ENCODE measurements at regions not wholly inside any gene's neighbourhood (a gene's known extent, or its start where the extent isn't known, plus 50 kb on each side); places are given as distances from the start of the nearest gene placed in this dataset.

DNA sequence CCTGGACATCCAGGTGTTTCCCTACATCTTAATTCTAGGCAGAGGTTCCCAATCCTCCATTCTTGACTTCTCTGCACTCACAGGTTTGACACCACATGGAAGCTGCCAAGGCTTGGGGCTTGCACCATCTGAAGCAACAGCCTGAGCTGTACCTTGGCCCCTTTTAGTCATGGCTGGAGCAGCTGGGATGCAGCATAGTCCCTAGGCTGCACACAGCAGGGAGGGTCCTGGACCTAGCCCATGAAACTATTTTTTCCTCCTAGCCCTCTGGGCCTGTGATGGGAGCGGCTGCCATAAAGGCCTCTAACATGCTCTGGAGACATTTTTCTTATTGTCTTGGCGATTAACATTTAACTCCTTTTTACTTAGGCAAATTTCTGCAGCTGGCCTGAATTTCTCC lies 417.2 kb upstream of the FLRT2 start:
- H3K9me3 Mint-ChIP-seq (ENCODE audit: unreplicated experiment): peaks cover 10% of the 10 kb centered on the region
- Histone ChIP-seq H3K4me1 (no peaks in the 10 kb centered on the region), H3K27me3 (replicated peaks; ENCODE audit: control insufficient read depth, insufficient read depth, low read length) (no peaks in the 10 kb centered on the region), H3K4me3 (ENCODE audit: low read depth, low read length) (no peak overlapping the region), H3K36me3 (ENCODE audit: control insufficient read depth, insufficient read depth, low read length) (no peaks in the 10 kb centered on the region), H3K9me3 (0 out of 2 replicates have a peak, but pooled peaks cover 3% of the 10 kb centered on the region)
- CTCF ChIA-PET: no interaction called here
- H3K27me3 Mint-ChIP-seq (ENCODE audit: insufficient read depth, unreplicated experiment): no peaks in the 10 kb centered on the region
- no peaks in the 10 kb centered on the region for H3K4me1 Mint-ChIP-seq (ENCODE audit: low read depth, unreplicated experiment)
- POLR2A ChIA-PET: no interaction called here
- H3K4me3 Mint-ChIP-seq (ENCODE audit: unreplicated experiment): no peak overlapping the region
- no TSS peak for BruUV-seq (replicated peaks)
- no peak overlapping the region for H3K27ac Mint-ChIP-seq (ENCODE audit: unreplicated experiment)
- intact Hi-C loops (cut with micrococcal nuclease; ENCODE audit: unreplicated experiment): no loop called here
- peaks cover 7% of the 10 kb centered on the region for H3K36me3 Mint-ChIP-seq (ENCODE audit: insufficient read depth, unreplicated experiment)
- TF ChIP-seq, protein P1, sequence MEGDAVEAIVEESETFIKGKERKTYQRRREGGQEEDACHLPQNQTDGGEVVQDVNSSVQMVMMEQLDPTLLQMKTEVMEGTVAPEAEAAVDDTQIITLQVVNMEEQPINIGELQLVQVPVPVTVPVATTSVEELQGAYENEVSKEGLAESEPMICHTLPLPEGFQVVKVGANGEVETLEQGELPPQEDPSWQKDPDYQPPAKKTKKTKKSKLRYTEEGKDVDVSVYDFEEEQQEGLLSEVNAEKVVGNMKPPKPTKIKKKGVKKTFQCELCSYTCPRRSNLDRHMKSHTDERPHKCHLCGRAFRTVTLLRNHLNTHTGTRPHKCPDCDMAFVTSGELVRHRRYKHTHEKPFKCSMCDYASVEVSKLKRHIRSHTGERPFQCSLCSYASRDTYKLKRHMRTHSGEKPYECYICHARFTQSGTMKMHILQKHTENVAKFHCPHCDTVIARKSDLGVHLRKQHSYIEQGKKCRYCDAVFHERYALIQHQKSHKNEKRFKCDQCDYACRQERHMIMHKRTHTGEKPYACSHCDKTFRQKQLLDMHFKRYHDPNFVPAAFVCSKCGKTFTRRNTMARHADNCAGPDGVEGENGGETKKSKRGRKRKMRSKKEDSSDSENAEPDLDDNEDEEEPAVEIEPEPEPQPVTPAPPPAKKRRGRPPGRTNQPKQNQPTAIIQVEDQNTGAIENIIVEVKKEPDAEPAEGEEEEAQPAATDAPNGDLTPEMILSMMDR (IDR thresholded peaks at IDR 0.05; ENCODE audit: insufficient read depth in 1 of 2, low read depth in 1 of 2, low read length in 1 of 2, severe bottlenecking in 1 of 2, unreplicated experiment in 1 of 2): no peak
- DNase-seq: no peak

DNA sequence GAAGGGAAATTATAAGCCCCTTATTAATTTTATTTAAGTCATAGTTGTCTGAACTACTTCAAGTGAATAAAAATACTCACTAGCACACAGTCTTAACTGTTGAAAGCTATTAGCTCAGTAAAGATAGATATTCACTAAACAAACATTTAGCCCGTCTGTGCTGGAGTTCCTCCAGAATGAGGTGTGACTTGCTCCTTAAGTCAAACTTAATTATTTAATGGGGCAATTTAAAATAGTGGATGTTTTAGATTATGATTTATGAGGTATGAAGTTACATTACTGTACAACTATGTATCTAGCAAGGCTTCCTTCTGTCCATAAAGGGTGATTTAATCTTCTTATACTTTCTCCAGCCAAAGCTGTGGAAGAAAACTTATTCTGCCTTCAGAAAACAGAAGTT lies 414.0 kb upstream of the FLRT2 start:
- Histone ChIP-seq H3K9me3 (0 out of 2 replicates have a peak, but pooled peaks cover 3% of the 10 kb centered on the region), H3K4me3 (ENCODE audit: low read depth, low read length) (no peak overlapping the region), H3K36me3 (ENCODE audit: control insufficient read depth, insufficient read depth, low read length) (no peaks in the 10 kb centered on the region), H3K4me1 (no peaks in the 10 kb centered on the region), H3K27me3 (replicated peaks; ENCODE audit: control insufficient read depth, insufficient read depth, low read length) (no peaks in the 10 kb centered on the region)
- TF ChIP-seq, protein P1 (IDR thresholded peaks at IDR 0.05; ENCODE audit: insufficient read depth in 1 of 2, low read depth in 1 of 2, low read length in 1 of 2, severe bottlenecking in 1 of 2, unreplicated experiment in 1 of 2): no peak
- CTCF ChIA-PET: no interaction called here
- Mint-ChIP-seq H3K27ac (ENCODE audit: unreplicated experiment) (no peak overlapping the region), H3K27me3 (ENCODE audit: insufficient read depth, unreplicated experiment) (no peaks in the 10 kb centered on the region), H3K9me3 (ENCODE audit: unreplicated experiment) (peaks cover 10% of the 10 kb centered on the region), H3K36me3 (ENCODE audit: insufficient read depth, unreplicated experiment) (peaks cover 7% of the 10 kb centered on the region), H3K4me3 (ENCODE audit: unreplicated experiment) (no peak overlapping the region), H3K4me1 (ENCODE audit: low read depth, unreplicated experiment) (peaks cover 7% of the 10 kb centered on the region)
- POLR2A ChIA-PET: no interaction called here
- intact Hi-C loops (cut with micrococcal nuclease; ENCODE audit: unreplicated experiment): no loop called here
- no TSS peak for BruUV-seq (replicated peaks)
- DNase-seq: no peak

DNA sequence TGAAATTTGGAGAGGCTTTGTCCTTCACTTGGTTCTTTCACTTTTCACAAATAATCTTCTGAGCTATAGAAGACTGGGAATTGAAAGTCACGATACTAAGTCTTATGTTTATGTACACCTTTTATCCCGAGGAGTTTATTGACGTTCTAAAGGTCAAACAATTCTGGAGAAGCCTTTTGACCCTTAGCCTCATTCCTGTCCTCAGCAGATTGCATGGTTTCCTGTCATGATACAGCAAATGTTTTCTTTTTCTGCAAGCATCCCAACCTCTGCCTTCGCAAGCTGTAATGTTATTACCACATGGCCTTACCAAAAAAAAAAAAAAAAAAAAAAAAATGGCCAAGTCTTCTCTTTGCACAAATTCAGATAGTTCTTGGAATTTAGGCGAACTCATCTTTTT lies 411.7 kb upstream of the FLRT2 start:
- Mint-ChIP-seq H3K36me3 (ENCODE audit: insufficient read depth, unreplicated experiment) (peaks cover 3% of the 10 kb centered on the region), H3K4me1 (ENCODE audit: low read depth, unreplicated experiment) (peaks cover 7% of the 10 kb centered on the region), H3K9me3 (ENCODE audit: unreplicated experiment) (peaks cover 5% of the 10 kb centered on the region), H3K4me3 (ENCODE audit: unreplicated experiment) (no peak overlapping the region), H3K27me3 (ENCODE audit: insufficient read depth, unreplicated experiment) (no peaks in the 10 kb centered on the region), H3K27ac (ENCODE audit: unreplicated experiment) (no peak overlapping the region)
- no peak for DNase-seq
- TF ChIP-seq, protein P1 (IDR thresholded peaks at IDR 0.05; ENCODE audit: insufficient read depth in 1 of 2, low read depth in 1 of 2, low read length in 1 of 2, severe bottlenecking in 1 of 2, unreplicated experiment in 1 of 2): no peak
- intact Hi-C loops (cut with micrococcal nuclease; ENCODE audit: unreplicated experiment): no loop called here
- Histone ChIP-seq H3K4me3 (ENCODE audit: low read depth, low read length) (no peak overlapping the region), H3K36me3 (ENCODE audit: control insufficient read depth, insufficient read depth, low read length) (no peaks in the 10 kb centered on the region), H3K9me3 (0 out of 2 replicates have a peak, but pooled peaks cover 3% of the 10 kb centered on the region), H3K4me1 (peaks cover 6% of the 10 kb centered on the region; the same call in 1 of the 2 replicates), H3K27me3 (replicated peaks; ENCODE audit: control insufficient read depth, insufficient read depth, low read length) (no peaks in the 10 kb centered on the region)
- ChIA-PET CTCF (no interaction called here), POLR2A (no interaction called here)
- no TSS peak for BruUV-seq (replicated peaks)

Measured in Caco-2 (cell line).